Lower leg skin (tissue), 4 donors: ENCODE measurements at regions not wholly inside any gene's neighbourhood (a gene's known extent, or its start where the extent isn't known, plus 50 kb on each side); places are given as distances from the start of the nearest gene placed in this dataset.

ENCODE experiments used
- DNase-seq, 2 donors: peaks; one replicate each; pipeline ENCODE4 v3.0.0-alpha.2; 2019; ENCODE audit warnings: low spot score in 2 of 2
- H3K4me3 ChIP-seq: fragments of 200-600 bp; sonication (generic); 2 replicates; pipeline ENCODE4 v1.5.1; 2017; ENCODE audit warnings: mild to moderate bottlenecking, low read depth; ENCODE audit not compliant: poor library complexity, severe bottlenecking
- CTCF ChIP-seq, 3 donors: fragments of 450-650 bp; IDR thresholded peaks; one replicate each; pipeline ENCODE4 v1.5.1; 2016; ENCODE audit warnings: antibody characterized with exemption in 3 of 3, mild to moderate bottlenecking in 3 of 3, moderate library complexity in 2 of 3
- POLR2A ChIP-seq, 2 donors: fragments of 450-650 bp; IDR thresholded peaks; one replicate each; pipeline ENCODE4 v1.6.1; 2016 to 2017; ENCODE audit warnings: antibody characterized with exemption in 2 of 2, mild to moderate bottlenecking in 1 of 2, moderate library complexity in 1 of 2
- WGBS, 2 donors: methylation state at CpG; one replicate each; pipeline ENCODE4 v1.1.5; 2018; 5-methylcytosine and 5-hydroxymethylcytosine counted together
- intact Hi-C: fragments of 100-400 bp; cut with DNase I; formaldehyde crosslinking; loops from one replicate; pipeline ENCODE4 v1.15.0; 2023; ENCODE audit warnings: low total_unique reads

DNA sequence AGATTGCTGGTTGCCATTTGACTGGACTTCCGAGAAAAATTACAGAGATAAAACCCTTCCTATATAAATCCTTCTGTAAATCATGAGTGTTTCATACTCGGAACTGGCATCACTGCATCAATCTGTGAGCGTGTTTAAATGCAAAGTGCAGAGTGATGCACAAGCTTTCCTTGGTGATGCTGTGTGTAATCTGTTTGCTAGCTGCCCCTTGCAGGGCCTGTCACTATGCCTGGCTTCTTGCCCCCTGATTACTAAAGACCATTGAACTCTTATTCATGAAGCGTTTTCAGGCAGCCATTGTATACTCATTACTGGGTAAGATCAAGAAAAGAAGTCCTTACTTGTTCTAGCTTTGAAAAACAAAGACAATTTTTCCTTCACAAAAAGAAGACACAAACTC, 266.9 kb upstream of the FANCL start:
- no peak overlapping the region for H3K4me3 ChIP-seq
- WGBS, 2 donors, result 86 to 89% methylated on average over 4 of the region's 4 CpGs
- TF ChIP-seq CTCF (IDR thresholded peaks at IDR 0.05), result no peak
- no peak for TF ChIP-seq POLR2A (IDR thresholded peaks at IDR 0.05)
- no peak for DNase-seq
- intact Hi-C loops, result loop anchor here (5.0 kb wide), 1 partner anchor 921 kb away; no protein-coding TSS in a partner anchor

GRCh38 chr2:58503918-58504317, 262.8 kb upstream of the FANCL start:
- H3K4me3 ChIP-seq, result no peak overlapping the region
- 80 to 100% methylated on average over 1 of the region's 1 CpG for WGBS, 2 donors
- TF ChIP-seq POLR2A (IDR thresholded peaks at IDR 0.05) (no peak), CTCF (IDR thresholded peaks at IDR 0.05) (no peak)
- intact Hi-C loops, result no loop called here
- no peak for DNase-seq

DNA sequence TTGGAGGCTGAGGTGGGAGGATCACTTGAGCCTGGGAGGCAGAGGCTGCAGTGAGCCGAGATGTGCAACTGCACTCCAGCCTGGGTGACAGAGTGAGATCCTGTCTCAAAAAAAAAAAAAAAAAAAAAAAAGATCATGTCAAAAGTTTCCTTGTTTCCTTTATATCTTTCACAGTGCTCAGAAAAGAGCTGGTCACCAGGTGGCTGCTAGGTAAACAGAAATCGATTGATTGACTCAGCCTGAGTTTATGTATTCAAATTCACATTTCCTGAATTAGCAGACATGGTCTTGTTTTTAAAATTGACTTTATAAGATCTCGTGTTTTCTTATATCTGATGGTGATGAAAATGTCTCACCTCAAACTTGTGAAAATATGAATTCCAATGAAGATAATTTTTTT, 261.8 kb upstream of the FANCL start:
- DNase-seq, result no peak
- no peak overlapping the region for H3K4me3 ChIP-seq
- intact Hi-C loops, result no loop called here

DNA sequence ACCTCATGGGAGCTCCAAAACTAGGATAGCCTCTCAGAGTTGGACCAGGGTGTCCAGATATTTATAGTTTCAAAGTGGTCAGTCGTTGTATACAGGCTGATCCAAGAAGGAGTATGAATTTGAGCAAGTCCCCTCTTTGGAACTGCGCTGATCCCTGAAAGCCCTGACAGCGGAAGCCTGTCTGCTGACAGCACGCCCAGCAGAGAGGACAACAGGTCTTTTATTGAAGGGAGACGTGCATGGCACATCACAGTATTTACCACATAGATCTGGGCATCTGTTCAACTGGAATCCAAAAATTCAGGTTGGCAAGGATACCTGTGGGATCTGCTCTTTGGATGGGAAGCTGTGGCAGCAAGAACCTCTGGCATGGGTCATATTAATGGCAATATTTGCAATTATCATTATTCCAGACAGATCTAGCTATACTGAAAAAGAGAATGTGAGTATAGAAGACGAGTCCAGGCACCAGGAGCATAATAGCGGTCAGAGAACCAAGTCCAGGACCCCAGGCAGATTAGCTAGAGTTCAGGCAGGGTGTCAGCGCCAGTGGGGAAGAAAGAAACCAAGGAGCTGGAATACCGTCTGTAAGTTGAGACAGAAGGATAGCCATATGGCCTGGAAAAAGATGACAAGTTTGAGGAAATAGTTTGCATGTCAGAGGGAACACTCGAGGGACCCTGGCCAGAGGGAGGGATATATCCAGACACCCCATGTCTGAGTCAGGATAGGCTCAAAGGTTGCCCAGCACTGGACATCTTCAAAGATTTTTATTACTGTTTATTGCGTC, 260.4 kb upstream of the FANCL start:
- 72 to 73% methylated on average over 11 of the region's 11 CpGs for WGBS, 2 donors
- intact Hi-C loops, result no loop called here
- TF ChIP-seq POLR2A (IDR thresholded peaks at IDR 0.05) (no peak), CTCF (IDR thresholded peaks at IDR 0.05) (no peak)
- DNase-seq, result no peak
- no peak overlapping the region for H3K4me3 ChIP-seq

More for the DNA sequence above, 261.8 kb upstream of the FANCL start:
- TF ChIP-seq CTCF (IDR thresholded peaks at IDR 0.05) (no peak), POLR2A (IDR thresholded peaks at IDR 0.05) (no peak)
- WGBS, 2 donors, result 80 to 83% methylated on average over 3 of the region's 3 CpGs

- 50 to 52% methylated on average over 3 of the region's 3 CpGs for WGBS, 2 donors
- H3K4me3 ChIP-seq, result no peak overlapping the region
- intact Hi-C loops, result no loop called here
- no peak for TF ChIP-seq CTCF (IDR thresholded peaks at IDR 0.05)
- no peak for TF ChIP-seq POLR2A (IDR thresholded peaks at IDR 0.05)
- no peak for DNase-seq
Measured at GRCh38 chr2:58497168-58497567, 256.0 kb upstream of the FANCL start.

DNA sequence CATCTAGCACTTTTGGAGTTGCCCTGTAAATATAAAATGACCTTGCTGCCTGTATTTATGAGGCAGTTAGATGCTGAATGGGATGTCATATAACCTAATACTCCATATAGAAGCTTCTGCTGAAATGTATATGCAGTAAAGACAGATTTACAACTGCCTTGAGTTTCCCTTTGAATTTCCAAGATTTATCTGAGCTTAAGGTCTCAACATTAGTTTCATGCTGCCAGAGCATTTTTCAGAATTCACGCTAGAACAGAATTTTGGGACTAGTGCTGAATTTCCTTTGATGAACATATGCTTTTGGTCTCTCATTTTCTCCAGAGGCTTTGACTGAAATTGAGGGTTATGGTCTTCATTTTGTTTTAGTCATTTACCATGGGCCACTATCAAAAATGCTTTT, 254.7 kb upstream of the FANCL start:
- WGBS, 2 donors, result 59 to 67% methylated on average over 1 of the region's 1 CpG
- TF ChIP-seq CTCF (IDR thresholded peaks at IDR 0.05) (no peak), POLR2A (IDR thresholded peaks at IDR 0.05) (no peak)
- no peak for DNase-seq
- H3K4me3 ChIP-seq, result no peak overlapping the region
- intact Hi-C loops, result no loop called here
